ENCODE measurements at regions not wholly inside any gene's neighbourhood (a gene's known extent, or its start where the extent isn't known, plus 50 kb on each side); places are given as distances from the start of the nearest gene placed in this dataset.
"Not testable (repeated sequence)": the region's sequence is repeated elsewhere in the genome, so short reads cannot be mapped to it uniquely, and the experiment has no call there.

DNA sequence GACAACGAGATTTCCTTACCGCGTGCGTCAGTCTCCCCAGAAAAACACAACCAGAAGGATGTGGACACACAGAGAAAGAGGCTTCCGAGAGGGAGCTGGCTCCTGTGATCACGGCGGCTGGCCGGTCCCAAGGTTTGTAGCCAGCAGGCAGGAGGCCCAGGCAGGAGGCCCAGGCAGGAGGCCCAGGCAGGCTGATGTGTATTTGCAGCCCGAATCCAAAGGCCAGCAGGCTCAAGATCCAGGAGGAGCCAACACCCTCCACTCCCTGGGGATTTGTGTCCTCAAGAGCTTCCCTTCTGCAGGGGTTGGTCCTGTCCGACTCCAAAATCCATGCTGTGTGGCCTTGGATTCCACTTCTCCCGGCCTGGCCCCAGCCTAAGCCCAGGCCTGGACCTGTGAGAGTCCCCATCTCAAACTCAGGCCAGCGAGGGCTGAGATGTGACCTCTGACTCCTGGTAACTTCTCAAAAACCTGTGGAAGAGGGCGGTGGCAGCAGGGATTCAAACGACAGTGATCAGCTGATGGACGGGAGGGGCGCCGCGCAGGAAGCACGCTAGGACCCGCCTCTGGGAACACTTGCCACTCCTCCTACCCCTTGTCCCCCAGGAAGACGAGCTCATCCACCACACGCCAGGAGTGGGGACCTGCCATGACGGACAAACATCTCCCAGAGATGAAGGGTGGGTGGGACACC is 75.0 kb upstream of the PPP1R26 start:
- DNase-seq (ENCODE audit: low spot score) = no peak
- Histone ChIP-seq H3K9ac (no peak overlapping the region), H3K4me1 (no peaks in the 10 kb centered on the region), H3K36me3 (no peaks in the 10 kb centered on the region), H4K20me1 (ENCODE audit: low read depth) (no peaks in the 10 kb centered on the region), H3F3A (ENCODE audit: low read depth) (no peaks in the 10 kb centered on the region), H3K27me3 (no peaks in the 10 kb centered on the region), H2AFZ (replicated peaks) (no peak overlapping the region), H3K9me3 (ENCODE audit: low read depth) (no peaks in the 10 kb centered on the region), H3K4me3 (no peak overlapping the region), H3K4me2 (no peak overlapping the region), H3K27ac (no peak overlapping the region), H3K79me2 (ENCODE audit: low read depth) (no peaks in the 10 kb centered on the region)
- H3K9me3 Mint-ChIP-seq = no peaks in the 10 kb centered on the region
- no peak overlapping the region for H3K27ac Mint-ChIP-seq
- H3K27me3 Mint-ChIP-seq (ENCODE audit: insufficient read depth, low read depth) = peaks cover 4% of the 10 kb centered on the region
- TF ChIP-seq EZH2phosphoT487 (IDR thresholded peaks at IDR 0.05) = no peak
- no peak for TF ChIP-seq EZH2 (IDR thresholded peaks at IDR 0.05)
- TF ChIP-seq, protein P1, sequence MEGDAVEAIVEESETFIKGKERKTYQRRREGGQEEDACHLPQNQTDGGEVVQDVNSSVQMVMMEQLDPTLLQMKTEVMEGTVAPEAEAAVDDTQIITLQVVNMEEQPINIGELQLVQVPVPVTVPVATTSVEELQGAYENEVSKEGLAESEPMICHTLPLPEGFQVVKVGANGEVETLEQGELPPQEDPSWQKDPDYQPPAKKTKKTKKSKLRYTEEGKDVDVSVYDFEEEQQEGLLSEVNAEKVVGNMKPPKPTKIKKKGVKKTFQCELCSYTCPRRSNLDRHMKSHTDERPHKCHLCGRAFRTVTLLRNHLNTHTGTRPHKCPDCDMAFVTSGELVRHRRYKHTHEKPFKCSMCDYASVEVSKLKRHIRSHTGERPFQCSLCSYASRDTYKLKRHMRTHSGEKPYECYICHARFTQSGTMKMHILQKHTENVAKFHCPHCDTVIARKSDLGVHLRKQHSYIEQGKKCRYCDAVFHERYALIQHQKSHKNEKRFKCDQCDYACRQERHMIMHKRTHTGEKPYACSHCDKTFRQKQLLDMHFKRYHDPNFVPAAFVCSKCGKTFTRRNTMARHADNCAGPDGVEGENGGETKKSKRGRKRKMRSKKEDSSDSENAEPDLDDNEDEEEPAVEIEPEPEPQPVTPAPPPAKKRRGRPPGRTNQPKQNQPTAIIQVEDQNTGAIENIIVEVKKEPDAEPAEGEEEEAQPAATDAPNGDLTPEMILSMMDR (IDR thresholded peaks at IDR 0.05) = no peak
- H3K36me3 Mint-ChIP-seq = no peaks in the 10 kb centered on the region
- H3K4me3 Mint-ChIP-seq = no peak overlapping the region
- H3K4me1 Mint-ChIP-seq = no peaks in the 10 kb centered on the region

DNA sequence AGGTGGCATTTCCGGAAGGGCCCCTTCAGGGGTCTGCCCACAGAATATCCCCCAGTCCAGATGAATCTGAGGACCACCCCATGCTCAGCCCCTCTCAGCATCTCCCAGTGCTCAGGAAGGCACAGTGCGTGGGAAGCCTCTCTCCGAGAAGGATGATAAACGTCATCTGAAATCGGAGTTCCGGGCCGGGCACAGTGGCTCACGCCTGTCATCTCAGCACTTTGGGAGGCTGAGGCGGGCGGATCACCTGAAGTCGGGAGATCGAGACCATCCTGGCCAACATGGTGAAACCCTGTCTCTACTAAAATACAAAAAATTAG is 74.5 kb upstream of the PPP1R26 start:
- not testable (repeated sequence) for H3K9ac ChIP-seq; H3K27me3 Mint-ChIP-seq (ENCODE audit: insufficient read depth, low read depth); H3K9me3 ChIP-seq (ENCODE audit: low read depth); H3K9me3 Mint-ChIP-seq; H3K36me3 ChIP-seq; H4K20me1 ChIP-seq (ENCODE audit: low read depth); H3F3A ChIP-seq (ENCODE audit: low read depth); H3K4me3 Mint-ChIP-seq; H2AFZ ChIP-seq (replicated peaks); H3K27ac ChIP-seq; H3K4me1 Mint-ChIP-seq; DNase-seq (ENCODE audit: low spot score); H3K4me3 ChIP-seq; H3K27ac Mint-ChIP-seq; H3K36me3 Mint-ChIP-seq; H3K79me2 ChIP-seq (ENCODE audit: low read depth); H3K4me2 ChIP-seq; H3K4me1 ChIP-seq; H3K27me3 ChIP-seq

DNA sequence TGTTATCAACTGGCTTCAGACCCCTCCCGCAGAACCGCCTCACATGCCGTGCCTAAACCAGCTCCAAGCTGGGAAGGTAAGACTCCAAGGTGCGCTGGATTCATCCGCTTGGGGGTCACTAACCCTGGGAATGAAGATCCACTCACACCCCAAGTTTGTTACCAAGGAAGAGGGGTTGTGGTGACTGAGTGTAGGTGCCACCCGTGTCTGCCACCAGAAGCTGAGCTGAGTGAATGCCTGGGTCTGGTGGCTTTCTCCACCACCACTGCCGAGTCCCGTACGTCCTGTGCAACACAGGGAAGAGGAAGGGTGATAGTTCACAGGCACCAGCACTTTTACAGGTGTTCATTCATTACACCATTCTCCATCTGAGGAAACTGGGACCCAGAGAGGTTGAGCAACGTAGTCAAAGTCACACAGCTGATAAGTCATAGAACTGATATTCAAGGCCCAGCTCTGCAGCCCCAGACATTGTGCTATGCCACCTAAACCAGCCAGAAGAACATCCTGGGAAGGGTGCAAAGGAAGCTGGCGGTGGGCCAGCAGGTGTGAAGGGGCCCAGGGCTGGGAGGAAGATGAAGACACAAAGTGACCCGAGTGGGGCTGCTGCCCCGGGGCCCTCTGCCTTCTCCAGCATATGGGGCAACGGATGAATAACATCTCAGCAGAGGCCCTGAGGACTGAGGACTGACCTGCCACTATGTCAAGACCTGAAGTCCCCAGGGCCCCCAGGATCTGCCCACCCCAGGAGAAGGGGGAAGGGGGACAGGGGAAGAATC is 70.9 kb upstream of the PPP1R26 start:
- Mint-ChIP-seq H3K27me3 (ENCODE audit: insufficient read depth, low read depth) (peaks cover 8% of the 10 kb centered on the region), H3K9me3 (peaks cover 3% of the 10 kb centered on the region), H3K36me3 (no peaks in the 10 kb centered on the region), H3K27ac (no peak overlapping the region), H3K4me3 (no peak overlapping the region), H3K4me1 (no peaks in the 10 kb centered on the region)
- Histone ChIP-seq H3K4me1 (no peaks in the 10 kb centered on the region), H2AFZ (replicated peaks) (no peak overlapping the region), H3K4me2 (no peak overlapping the region), H3F3A (ENCODE audit: low read depth) (no peaks in the 10 kb centered on the region), H3K27me3 (peaks cover 11% of the 10 kb centered on the region), H3K9me3 (ENCODE audit: low read depth) (no peaks in the 10 kb centered on the region), H3K27ac (no peak overlapping the region), H3K79me2 (ENCODE audit: low read depth) (no peaks in the 10 kb centered on the region), H3K4me3 (no peak overlapping the region), H3K9ac (no peak overlapping the region), H4K20me1 (ENCODE audit: low read depth) (no peaks in the 10 kb centered on the region), H3K36me3 (no peaks in the 10 kb centered on the region)
- no peak for DNase-seq (ENCODE audit: low spot score)
- TF ChIP-seq EZH2phosphoT487 (IDR thresholded peaks at IDR 0.05) (no peak), EZH2 (IDR thresholded peaks at IDR 0.05) (no peak)
- TF ChIP-seq, protein P1 (IDR thresholded peaks at IDR 0.05) = no peak
